GM23248 (cell line): ENCODE measurements at regions not wholly inside any gene's neighbourhood (a gene's known extent, or its start where the extent isn't known, plus 50 kb on each side); places are given as distances from the start of the nearest gene placed in this dataset.

Experiments used
- EZH2 ChIP-seq: fragments of 200-600 bp; sonication (generic); IDR thresholded peaks from 2 replicates; pipeline ENCODE4 v1.6.1; 2018; ENCODE audit warnings: antibody characterized with exemption, mild to moderate bottlenecking; ENCODE audit not compliant: insufficient read depth, poor library complexity, severe bottlenecking
- EZH2phosphoT487 ChIP-seq: fragments of 200-600 bp; sonication (generic); IDR thresholded peaks from 2 replicates; pipeline ENCODE4 v1.6.1; 2018; ENCODE audit warnings: antibody characterized with exemption, moderate library complexity, mild to moderate bottlenecking, low read depth; ENCODE audit not compliant: insufficient read depth

DNA sequence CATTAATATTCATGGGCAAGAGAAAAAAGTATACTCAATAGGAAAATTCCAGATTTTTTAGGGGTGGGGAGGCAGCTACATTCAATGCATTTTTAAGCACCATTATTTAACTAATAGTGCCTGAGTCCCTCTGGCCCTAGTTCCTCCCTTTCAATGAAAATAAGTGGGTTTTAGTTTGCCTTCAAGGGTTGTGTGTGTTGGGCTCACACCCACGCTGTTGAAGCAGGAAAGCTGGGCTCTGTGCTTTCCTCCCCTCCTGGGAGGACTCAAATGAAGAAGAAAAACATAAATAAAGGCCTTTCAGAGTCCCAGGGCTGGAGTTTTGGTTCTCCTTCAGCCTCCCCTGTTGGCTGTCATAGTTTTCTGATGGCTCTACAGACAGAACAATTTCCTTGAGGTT is 366.2 kb downstream of the MIAT start:
- no peak for TF ChIP-seq EZH2
- TF ChIP-seq EZH2phosphoT487 = no peak
